ENCODE measurements at regions not wholly inside any gene's neighbourhood (a gene's known extent, or its start where the extent isn't known, plus 50 kb on each side); places are given as distances from the start of the nearest gene placed in this dataset.

DNA sequence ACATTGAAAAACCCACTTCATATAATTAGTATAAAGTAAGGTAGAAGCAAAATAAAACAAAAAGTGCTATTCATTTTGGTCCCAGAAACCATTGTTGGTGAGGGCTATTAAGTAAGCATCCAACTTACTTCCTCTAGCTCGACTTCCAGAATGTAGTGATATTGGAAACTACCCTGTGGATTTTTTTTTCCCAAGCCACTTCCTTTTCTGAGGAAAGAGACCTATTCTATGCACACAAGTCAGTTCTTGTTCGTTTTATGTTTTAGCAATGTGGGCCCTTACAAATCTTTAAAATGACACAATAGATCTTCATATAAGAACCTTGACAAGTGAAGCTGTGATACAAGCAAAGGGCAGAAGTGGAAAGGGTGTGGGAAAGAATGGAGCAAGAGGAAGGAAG is 402.0 kb upstream of the TBL1XR1 start (continued):
- TF ChIP-seq, protein P1, sequence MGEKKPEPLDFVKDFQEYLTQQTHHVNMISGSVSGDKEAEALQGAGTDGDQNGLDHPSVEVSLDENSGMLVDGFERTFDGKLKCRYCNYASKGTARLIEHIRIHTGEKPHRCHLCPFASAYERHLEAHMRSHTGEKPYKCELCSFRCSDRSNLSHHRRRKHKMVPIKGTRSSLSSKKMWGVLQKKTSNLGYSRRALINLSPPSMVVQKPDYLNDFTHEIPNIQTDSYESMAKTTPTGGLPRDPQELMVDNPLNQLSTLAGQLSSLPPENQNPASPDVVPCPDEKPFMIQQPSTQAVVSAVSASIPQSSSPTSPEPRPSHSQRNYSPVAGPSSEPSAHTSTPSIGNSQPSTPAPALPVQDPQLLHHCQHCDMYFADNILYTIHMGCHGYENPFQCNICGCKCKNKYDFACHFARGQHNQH (CRISPR knock-in tag; IDR thresholded peaks at IDR 0.05): no peak

GRCh38 chr3:177599837-177600236 is 402.6 kb upstream of the TBL1XR1 start:
- intact Hi-C loops (cut with micrococcal nuclease; ENCODE audit: unreplicated experiment) (no loop called here), in situ Hi-C loops (cut with HindIII; ENCODE audit: extremely low pct_ligation_motif_present, low pct_unique_long_range_greater_than_20kb) (no loop called here)
- Histone ChIP-seq H3K79me2 (ENCODE audit: insufficient read depth, low read length) (no peaks in the 10 kb centered on the region), H3K27me3 (ENCODE audit: control insufficient read depth in 1 of 2, insufficient read depth in 2 of 2, low read length in 2 of 2) (no peaks in the 10 kb centered on the region; a peak in 1 of 5 replicates), H3K9ac (ENCODE audit: insufficient read depth, low read depth, low read length) (no peak overlapping the region), H3K27ac (ENCODE audit: extremely low read length, insufficient read depth, low read length) (no peak overlapping the region), H3K4me1 (ENCODE audit: insufficient read depth, low read length) (peaks cover 30% of the 10 kb centered on the region), H3K4me2 (ENCODE audit: low read depth, low read length) (no peak overlapping the region), H2AFZ (ENCODE audit: low read length) (no peak overlapping the region), H3K4me3 (replicated peaks in 1 of 3; ENCODE audit: insufficient read depth in 1 of 3, low read depth in 2 of 3, low read length in 3 of 3) (no peak overlapping the region), H3K36me3 (replicated peaks in 1 of 2; ENCODE audit: control insufficient read depth in 1 of 2, insufficient read depth in 2 of 2, low read length in 2 of 2) (no peaks in the 10 kb centered on the region), H3K9me3 (ENCODE audit: low read length) (no peaks in the 10 kb centered on the region), H4K20me1 (ENCODE audit: insufficient read depth, low read length) (no peaks in the 10 kb centered on the region)
- ATAC-seq (no peak), DNase-seq (ENCODE audit: low spot score) (no peak), FAIRE-seq (no peak)
- BruUV-seq (replicated peaks): no TSS peak
- TF ChIP-seq KDM6A (CRISPR knock-in tag; IDR thresholded peaks at IDR 0.05; ENCODE audit: low read depth): no peak
- TF ChIP-seq ZNF343 (CRISPR knock-in tag; IDR thresholded peaks at IDR 0.05): no peak
- TF ChIP-seq ARID5B (CRISPR knock-in tag; IDR thresholded peaks at IDR 0.05): no peak
- TF ChIP-seq ZNF772 (CRISPR knock-in tag; IDR thresholded peaks at IDR 0.05): no peak
- TF ChIP-seq ZNF232 (CRISPR knock-in tag; IDR thresholded peaks at IDR 0.05; ENCODE audit: borderline replicate concordance): no peak
- no peak for TF ChIP-seq JUNB (CRISPR knock-in tag; IDR thresholded peaks at IDR 0.05; ENCODE audit: borderline replicate concordance)
- no peak for TF ChIP-seq JUN (CRISPR knock-in tag; IDR thresholded peaks at IDR 0.05)
- TF ChIP-seq, protein P2, sequence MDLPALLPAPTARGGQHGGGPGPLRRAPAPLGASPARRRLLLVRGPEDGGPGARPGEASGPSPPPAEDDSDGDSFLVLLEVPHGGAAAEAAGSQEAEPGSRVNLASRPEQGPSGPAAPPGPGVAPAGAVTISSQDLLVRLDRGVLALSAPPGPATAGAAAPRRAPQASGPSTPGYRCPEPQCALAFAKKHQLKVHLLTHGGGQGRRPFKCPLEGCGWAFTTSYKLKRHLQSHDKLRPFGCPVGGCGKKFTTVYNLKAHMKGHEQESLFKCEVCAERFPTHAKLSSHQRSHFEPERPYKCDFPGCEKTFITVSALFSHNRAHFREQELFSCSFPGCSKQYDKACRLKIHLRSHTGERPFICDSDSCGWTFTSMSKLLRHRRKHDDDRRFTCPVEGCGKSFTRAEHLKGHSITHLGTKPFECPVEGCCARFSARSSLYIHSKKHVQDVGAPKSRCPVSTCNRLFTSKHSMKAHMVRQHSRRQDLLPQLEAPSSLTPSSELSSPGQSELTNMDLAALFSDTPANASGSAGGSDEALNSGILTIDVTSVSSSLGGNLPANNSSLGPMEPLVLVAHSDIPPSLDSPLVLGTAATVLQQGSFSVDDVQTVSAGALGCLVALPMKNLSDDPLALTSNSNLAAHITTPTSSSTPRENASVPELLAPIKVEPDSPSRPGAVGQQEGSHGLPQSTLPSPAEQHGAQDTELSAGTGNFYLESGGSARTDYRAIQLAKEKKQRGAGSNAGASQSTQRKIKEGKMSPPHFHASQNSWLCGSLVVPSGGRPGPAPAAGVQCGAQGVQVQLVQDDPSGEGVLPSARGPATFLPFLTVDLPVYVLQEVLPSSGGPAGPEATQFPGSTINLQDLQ (CRISPR knock-in tag; IDR thresholded peaks at IDR 0.05): no peak
- TF ChIP-seq ZNF335 (CRISPR knock-in tag; IDR thresholded peaks at IDR 0.05): no peak
- TF ChIP-seq NFKB2 (CRISPR knock-in tag; IDR thresholded peaks at IDR 0.05; ENCODE audit: borderline replicate concordance): no peak
- ChIA-PET POLR2A (no interaction called here), CTCF (ENCODE audit: low intra/inter-chr PET ratio, low total read pairs) (no interaction called here)
- WGBS (ENCODE audit: low lambda C conversion rate): 43% methylated on average over 4 of the region's 4 CpGs
